ENCODE measurements at regions not wholly inside any gene's neighbourhood (a gene's known extent, or its start where the extent isn't known, plus 50 kb on each side); places are given as distances from the start of the nearest gene placed in this dataset.

GRCh38 chr14:54331516-54331915 is 65.3 kb upstream of the CDKN3 start:
- TF ChIP-seq CTCF (IDR thresholded peaks at IDR 0.05) = no peak
- TF ChIP-seq POLR2A (IDR thresholded peaks at IDR 0.05; ENCODE audit: low read depth) = no peak
- TF ChIP-seq POLR2AphosphoS5 (IDR thresholded peaks at IDR 0.05) = no peak
- TF ChIP-seq EP300 (IDR thresholded peaks at IDR 0.05) = no peak

All from esophagus muscularis mucosa (tissue), 4 donors.